Spleen (tissue), 11 donors: ENCODE measurements at regions not wholly inside any gene's neighbourhood (a gene's known extent, or its start where the extent isn't known, plus 50 kb on each side); places are given as distances from the start of the nearest gene placed in this dataset.

Source experiments
- DNase-seq: peaks from one replicate; pipeline ENCODE4 v3.0.0-alpha.2; 2020
- H3K27ac ChIP-seq, 8 donors: fragments of 200-600 bp; sonication (generic) in 7 of 8; 1 replicate in 4 of 8; 2 replicates in 4 of 8; pipeline versions ENCODE4 v1.5.0 to v1.8.0; 2016 to 2021; ENCODE audit warnings: inconsistent platforms in 4 of 8, mild to moderate bottlenecking in 4 of 8, moderate library complexity in 1 of 8
- H3K27me3 ChIP-seq, 7 donors: fragments of 200-600 bp; sonication (generic) in 6 of 7; replicated peaks in 1 of 7; 1 replicate in 4 of 7; 2 replicates in 3 of 7; pipeline versions ENCODE4 v1.5.0 to v1.8.0; 2016 to 2021; ENCODE audit warnings: inconsistent platforms in 3 of 7, mild to moderate bottlenecking in 1 of 7
- H3K36me3 ChIP-seq, 6 donors: fragments of 200-600 bp; sonication (generic) in 5 of 6; 1 replicate in 4 of 6; 2 replicates in 2 of 6; pipeline versions ENCODE4 v1.5.0 to v1.8.0; 2016 to 2021; ENCODE audit warnings: inconsistent platforms in 2 of 6
- H3K4me1 ChIP-seq, 6 donors: fragments of 200-600 bp; sonication (generic) in 5 of 6; 1 replicate in 3 of 6; 2 replicates in 3 of 6; pipeline versions ENCODE4 v1.5.0 to v1.8.0; 2016 to 2021; ENCODE audit warnings: inconsistent platforms in 3 of 6
- H3K4me3 ChIP-seq, 8 donors: fragments of 200-600 bp; sonication (generic) in 7 of 8; 1 replicate in 4 of 8; 2 replicates in 4 of 8; pipeline versions ENCODE4 v1.5.0 to v1.8.0; 2016 to 2021; ENCODE audit warnings: inconsistent platforms in 4 of 8, mild to moderate bottlenecking in 4 of 8, moderate library complexity in 2 of 8
- H3K9me3 ChIP-seq, 8 donors: fragments of 200-600 bp; sonication (generic) in 7 of 8; 1 replicate in 4 of 8; 2 replicates in 4 of 8; pipeline versions ENCODE4 v1.5.0 to v1.8.0; 2016 to 2021; ENCODE audit warnings: inconsistent platforms in 4 of 8
- CTCF ChIP-seq, 11 experiments: fragments of 200-600 bp in 7 of 11; fragments of 450-650 bp in 4 of 11; sonication (generic) in 4 of 11; IDR thresholded peaks in 8 of 11; conservative IDR thresholded peaks in 3 of 11; 1 replicate in 7 of 11; 2 replicates in 4 of 11; pipeline versions ENCODE4 v1.4.0 to v1.8.0; 2016 to 2021; ENCODE audit warnings: antibody characterized with exemption in 11 of 11, inconsistent platforms in 4 of 11, mild to moderate bottlenecking in 1 of 11
- POLR2A ChIP-seq, 3 donors: fragments of 450-650 bp; IDR thresholded peaks; one replicate each; pipeline ENCODE4 v1.5.1; 2017; ENCODE audit warnings: antibody characterized with exemption in 3 of 3, mild to moderate bottlenecking in 1 of 3
- POLR2AphosphoS5 ChIP-seq, 3 donors: sonication (generic); formaldehyde crosslinking; IDR thresholded peaks; one replicate each; pipeline ENCODE4 v1.5.1; 2017; ENCODE audit warnings: antibody characterized with exemption in 3 of 3
- WGBS, 5 donors: extraction: QIAGEN DNeasy Blood & Tissue Kit in 3 of 5; methylation state at CpG; one replicate each; pipeline versions ENCODE4 v1.1.5 to v1.1.7; 2013 to 2018; 5-methylcytosine and 5-hydroxymethylcytosine counted together
- intact Hi-C: fragments of 100-400 bp; cut with DNase I; formaldehyde crosslinking; loops from one replicate; pipeline ENCODE4 v1.15.0; 2023; ENCODE audit warnings: low total_unique reads
- donor health status: healthy with polysubstance abuse.
- donor health status: DM: no; HTN: no; CAD: no; lungs with moderate emphysema.
- donor health status: DM: no; HTN: no; CAD: no.
- donor health status: Bipolar disorder and iron deficiency.
- donor health status: healthy.
- donor health status: DM: no; HTN: no; CAD: no.
- donor health status: DM: yes; HTN: yes; CAD: no.

GRCh38 chr15:91384189-91384730 is 284.2 kb downstream of the SV2B start:
- Histone ChIP-seq H3K27me3 (peaks cover 0 to 5% (median 0%) of the 10 kb centered on the region in 7 donors), H3K4me1 (peaks cover 0 to 6% (median 0%) of the 10 kb centered on the region in 6 donors), H3K4me3 (no peak overlapping the region), H3K9me3 (peaks cover 0 to 12% (median 0%) of the 10 kb centered on the region in 8 donors), H3K36me3 (no peaks in the 10 kb centered on the region), H3K27ac (no peak overlapping the region)
- 61 to 72% (median 68%) methylated on average over 6 of the region's 6 CpGs for WGBS, 5 donors
- DNase-seq, result no peak
- intact Hi-C loops, result no loop called here
- no peak for TF ChIP-seq POLR2AphosphoS5 (IDR thresholded peaks at IDR 0.05)
- TF ChIP-seq CTCF (IDR thresholded peaks at IDR 0.05 in 8 of 11, conservative IDR thresholded peaks at IDR 0.05 in 3 of 11), result no peak
- TF ChIP-seq POLR2A (IDR thresholded peaks at IDR 0.05), result no peak

DNA sequence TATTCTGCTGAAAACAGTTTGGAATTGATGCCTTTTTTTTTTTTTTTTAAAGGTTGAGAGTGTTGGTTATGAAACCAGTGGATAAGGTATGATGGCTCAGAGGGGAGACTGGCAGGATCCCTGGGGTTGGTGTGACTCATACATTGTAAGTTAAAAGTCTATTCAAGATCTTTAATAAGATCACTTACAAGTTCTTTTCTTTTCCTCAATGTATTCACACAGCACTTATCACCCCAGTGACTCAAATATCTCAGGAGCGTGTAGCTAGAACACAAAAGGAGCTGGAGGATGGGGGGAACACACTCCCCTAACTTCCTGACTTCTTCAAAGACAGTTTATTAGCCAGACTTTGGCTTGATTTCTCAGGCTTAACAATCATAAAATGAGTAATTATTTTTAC is 285.3 kb downstream of the SV2B start:
- H3K4me3 ChIP-seq, result no peak overlapping the region
- peaks cover 0 to 7% (median 0%) of the 10 kb centered on the region in 7 donors for H3K27me3 ChIP-seq
- WGBS, 5 donors, result 0 to 48% (median 2%) methylated on average over 1 of the region's 1 CpG
- TF ChIP-seq POLR2AphosphoS5 (IDR thresholded peaks at IDR 0.05) (no peak), CTCF (IDR thresholded peaks at IDR 0.05 in 8 of 11, conservative IDR thresholded peaks at IDR 0.05 in 3 of 11) (no peak)
- DNase-seq, result no peak
- no peaks in the 10 kb centered on the region for H3K36me3 ChIP-seq
- peaks cover 0 to 7% (median 0%) of the 10 kb centered on the region in 8 donors for H3K9me3 ChIP-seq
- intact Hi-C loops, result no loop called here
- H3K4me1 ChIP-seq, result peaks cover 0 to 6% (median 0%) of the 10 kb centered on the region in 6 donors
- H3K27ac ChIP-seq, result no peak overlapping the region

GRCh38 chr15:91393186-91393585 is 293.1 kb downstream of the SV2B start:
- WGBS, 5 donors, result 37 to 50% (median 41%) methylated on average over 6 of the region's 6 CpGs
- H3K9me3 ChIP-seq, result peaks cover 0 to 12% (median 2%) of the 10 kb centered on the region in 8 donors
- H3K4me3 ChIP-seq, result no peak overlapping the region
- TF ChIP-seq CTCF (IDR thresholded peaks at IDR 0.05 in 8 of 11, conservative IDR thresholded peaks at IDR 0.05 in 3 of 11), result no peak
- TF ChIP-seq POLR2A (IDR thresholded peaks at IDR 0.05), result no peak
- TF ChIP-seq POLR2AphosphoS5 (IDR thresholded peaks at IDR 0.05), result no peak
- no peaks in the 10 kb centered on the region for H3K36me3 ChIP-seq
- H3K27me3 ChIP-seq, result peaks cover 0 to 27% (median 0%) of the 10 kb centered on the region in 7 donors
- no peak for DNase-seq
- H3K27ac ChIP-seq, result no peak overlapping the region
- intact Hi-C loops, result no loop called here
- no peaks in the 10 kb centered on the region for H3K4me1 ChIP-seq

- Histone ChIP-seq H3K9me3 (peaks cover 0 to 20% (median 11%) of the 10 kb centered on the region in 8 donors), H3K36me3 (no peaks in the 10 kb centered on the region), H3K27ac (no peak overlapping the region), H3K27me3 (no peaks in the 10 kb centered on the region), H3K4me1 (no peaks in the 10 kb centered on the region), H3K4me3 (no peak overlapping the region)
- no peak for DNase-seq
- WGBS, 5 donors, result 52 to 81% (median 75%) methylated on average over 1 of the region's 1 CpG
- TF ChIP-seq POLR2A (IDR thresholded peaks at IDR 0.05), result no peak
- TF ChIP-seq CTCF (IDR thresholded peaks at IDR 0.05 in 8 of 11, conservative IDR thresholded peaks at IDR 0.05 in 3 of 11), result no peak
- no peak for TF ChIP-seq POLR2AphosphoS5 (IDR thresholded peaks at IDR 0.05)
- intact Hi-C loops, result no loop called here
These were observed 300.4 kb downstream of the SV2B start for GRCh38 chr15:91400481-91400880.
